Effector CD8-positive, alpha-beta T cell (primary cell): ENCODE measurements at regions not wholly inside any gene's neighbourhood (a gene's known extent, or its start where the extent isn't known, plus 50 kb on each side); places are given as distances from the start of the nearest gene placed in this dataset.

Experiments used
- DNase-seq: peaks from one replicate; lab custom pipeline; 2025; lab: John Stamatoyannopoulos, UW

DNA sequence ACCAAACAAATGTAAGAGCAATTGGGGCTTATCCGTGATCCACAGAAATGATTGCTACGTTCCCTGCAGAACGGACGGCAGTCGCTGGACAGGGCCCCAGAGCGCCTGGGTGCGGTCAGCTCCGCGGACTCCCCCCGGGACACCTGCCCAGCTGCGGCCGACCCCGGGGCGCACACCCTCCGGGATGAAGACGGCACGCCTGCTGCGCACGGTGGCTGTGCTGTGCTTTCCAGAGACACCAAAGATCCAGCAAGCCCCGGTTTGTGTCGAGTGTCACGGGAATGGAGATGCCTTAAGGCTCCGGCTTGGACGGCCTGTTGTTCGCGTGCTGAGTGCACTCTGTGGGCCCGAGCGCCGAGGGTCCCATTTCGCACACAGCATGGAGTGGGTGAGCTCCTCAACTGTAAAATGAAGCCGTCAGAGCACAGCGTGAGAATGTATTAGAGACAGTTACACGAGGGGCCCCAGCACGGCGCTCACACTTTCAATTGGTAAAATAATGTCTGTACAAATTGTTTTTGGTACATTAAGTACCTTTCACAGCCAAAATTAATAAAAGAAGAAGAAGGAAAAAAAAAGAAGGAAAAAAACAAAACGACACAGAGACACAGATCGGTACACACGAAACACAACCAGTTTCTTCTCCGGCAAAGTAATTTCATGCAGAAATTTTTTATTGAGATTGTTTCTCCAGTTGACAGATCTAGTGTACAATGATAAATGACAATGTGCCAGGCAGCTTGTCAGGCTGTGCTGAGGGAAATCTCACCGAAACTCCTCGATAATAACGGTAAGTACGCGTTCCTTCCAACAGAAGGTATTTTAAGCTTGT, 615.8 kb upstream of the SALL3 start:
- no peak for DNase-seq

DNA sequence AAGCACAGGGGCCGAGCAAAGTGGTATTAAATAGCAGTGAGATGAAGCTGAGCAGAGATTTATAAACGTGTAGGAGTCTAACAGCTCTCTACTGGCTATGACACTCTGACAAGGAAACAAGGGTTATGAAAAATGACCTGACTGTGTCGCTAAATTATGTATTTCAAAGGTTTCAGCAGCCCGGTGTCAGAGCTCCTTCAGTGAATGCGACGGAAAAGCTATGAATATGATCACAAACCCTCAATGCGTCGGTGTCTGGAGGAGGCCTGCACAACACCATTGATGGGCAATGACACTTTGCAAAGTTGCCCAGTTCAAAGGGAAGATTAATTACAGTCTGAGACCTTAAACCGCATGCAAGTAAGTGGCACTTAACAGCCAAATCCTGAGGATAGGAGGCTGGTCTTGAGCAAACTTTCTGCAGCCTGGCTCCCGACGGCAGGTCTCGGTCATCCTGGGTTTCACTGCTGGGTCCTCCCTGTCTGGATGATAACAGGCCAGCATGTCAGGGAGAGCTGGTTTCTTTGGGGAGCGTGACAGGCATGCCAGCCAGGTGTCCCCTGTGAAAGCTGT, 615.1 kb upstream of the SALL3 start:
- DNase-seq: no peak

DNA sequence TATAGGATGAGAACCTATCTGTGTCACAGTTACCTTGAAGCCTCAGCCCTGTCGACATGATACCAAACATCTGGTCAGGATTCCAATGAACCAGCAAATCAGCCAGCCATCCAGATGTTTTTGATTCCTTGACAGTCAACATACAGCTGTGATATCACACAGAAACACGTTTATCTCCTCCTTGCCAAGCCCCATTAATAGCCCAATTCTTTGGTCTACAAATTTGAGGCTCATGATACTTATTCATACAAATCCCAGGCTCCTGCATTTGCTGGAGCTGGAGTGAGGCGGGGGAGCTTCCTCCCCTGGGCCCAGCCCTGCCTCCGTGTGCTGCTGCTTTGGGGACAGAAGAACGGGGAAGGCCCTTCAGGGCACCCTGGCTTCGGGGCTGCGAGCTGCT, 611.6 kb upstream of the SALL3 start:
- no peak for DNase-seq

DNA sequence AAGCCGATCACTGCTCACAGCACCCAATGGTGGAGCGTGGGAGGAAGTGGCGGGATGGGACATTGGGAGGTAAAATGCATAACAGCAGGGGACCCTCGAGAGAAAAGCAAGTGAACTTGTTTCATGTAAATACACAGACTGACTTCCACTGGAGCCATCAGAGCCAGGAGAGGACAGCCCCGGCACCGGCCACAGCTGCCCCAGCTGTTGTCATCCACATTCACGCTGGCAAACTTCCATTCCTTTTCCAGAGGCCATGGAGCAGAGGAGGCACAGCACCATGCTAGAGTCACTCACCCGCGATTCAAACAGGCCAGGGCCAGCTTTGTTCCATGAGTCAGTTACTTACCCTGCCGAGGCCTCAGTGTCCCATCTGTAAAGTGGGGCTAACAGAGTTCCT, 610.9 kb upstream of the SALL3 start:
- DNase-seq: no peak

DNA sequence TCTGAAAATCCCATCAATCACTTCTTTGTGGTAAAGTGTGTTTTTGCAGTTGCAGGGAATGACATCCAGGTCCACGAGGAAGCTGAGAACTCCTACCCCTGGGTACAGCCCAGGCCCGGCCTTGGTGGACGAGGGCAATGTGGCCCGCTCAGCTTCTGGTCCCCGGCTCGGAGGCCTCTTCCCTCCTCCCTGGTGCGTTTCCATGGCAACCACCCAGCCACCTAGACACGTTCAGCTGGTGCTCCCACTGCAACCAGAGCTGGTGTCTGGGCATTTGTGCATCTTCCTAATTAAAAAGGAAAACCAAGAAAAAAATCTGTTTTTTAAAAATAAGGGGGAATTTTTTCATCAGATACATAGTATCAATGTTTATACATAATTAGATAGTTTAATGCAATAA, 603.6 kb upstream of the SALL3 start:
- DNase-seq: no peak

DNA sequence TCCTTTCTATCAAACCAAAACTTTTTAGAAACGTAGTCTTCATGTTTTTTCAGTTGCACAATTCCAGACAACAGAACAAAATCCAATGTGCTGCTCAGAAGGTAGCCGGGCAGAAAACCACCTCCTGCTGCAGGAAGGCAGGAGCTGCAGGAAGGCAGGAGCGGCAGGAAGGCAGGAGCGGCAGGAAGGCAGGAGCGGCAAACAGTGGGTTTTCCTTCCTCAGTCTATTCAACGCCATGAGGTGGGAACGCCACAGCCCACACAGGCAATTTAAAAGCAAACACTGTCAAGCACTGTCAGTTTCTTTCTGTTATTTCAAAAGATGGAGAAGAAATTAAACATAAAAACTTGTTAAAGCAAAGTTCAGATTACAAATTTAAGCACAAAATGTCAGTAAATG, 601.2 kb upstream of the SALL3 start:
- DNase-seq: no peak

DNA sequence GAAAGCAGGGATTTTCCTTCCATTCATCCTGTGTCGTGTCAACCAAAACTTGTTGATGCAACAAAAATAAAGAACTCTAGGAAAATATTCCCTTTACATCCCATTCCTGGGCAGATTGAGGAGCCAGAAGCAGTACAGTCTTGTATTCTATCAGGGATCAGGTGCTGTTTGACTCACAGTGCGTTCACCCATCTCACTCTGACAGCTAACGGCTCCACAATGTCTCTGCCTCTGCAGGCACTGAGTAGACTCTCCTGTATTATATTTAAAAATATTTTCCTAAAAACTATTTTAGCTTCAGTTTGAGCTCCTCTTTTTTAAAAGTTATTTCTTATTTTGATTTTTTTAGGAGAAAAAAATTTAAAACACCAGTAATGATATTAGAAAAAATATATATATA, 600.6 kb upstream of the SALL3 start:
- DNase-seq: no peak

DNA sequence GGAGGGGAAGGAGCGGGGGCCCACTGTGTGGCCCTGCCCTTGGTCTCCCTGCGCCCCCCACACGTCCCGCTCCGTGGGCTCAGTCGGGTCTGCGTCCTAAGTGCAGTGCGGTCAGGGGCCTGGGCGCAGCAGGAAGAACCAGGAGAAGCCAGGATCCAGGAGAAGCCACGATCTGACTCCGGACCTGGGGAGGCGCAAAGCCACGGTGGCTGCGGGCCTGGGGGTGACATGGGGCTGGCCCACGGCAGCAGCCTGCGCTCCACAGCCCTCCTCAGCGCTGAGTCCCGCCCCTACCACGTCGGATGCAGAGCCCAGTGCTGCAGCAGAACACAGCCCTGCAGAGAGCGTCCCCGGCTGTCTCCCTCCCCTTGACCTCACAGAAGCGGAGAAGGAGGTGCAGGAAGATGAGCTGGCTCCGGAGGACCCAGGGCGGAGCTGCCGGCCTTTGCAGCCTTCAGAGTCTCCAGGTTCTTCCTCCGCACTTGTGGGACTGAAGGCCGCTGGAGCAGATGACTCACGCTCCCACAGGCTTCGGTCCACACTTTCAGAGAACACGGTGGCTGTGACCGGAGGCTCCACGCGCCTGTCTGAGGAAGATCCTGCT, 589.2 kb upstream of the SALL3 start:
- DNase-seq: no peak

GRCh38 chr18:78390952-78391348, 588.7 kb upstream of the SALL3 start:
- no peak for DNase-seq

- DNase-seq: no peak
These were observed 586.3 kb upstream of the SALL3 start for GRCh38 chr18:78393086-78393862.

- DNase-seq: no peak
These were observed 583.5 kb upstream of the SALL3 start for GRCh38 chr18:78396077-78396476.

- no peak for DNase-seq
These were observed 582.9 kb upstream of the SALL3 start for GRCh38 chr18:78396756-78397155.

DNA sequence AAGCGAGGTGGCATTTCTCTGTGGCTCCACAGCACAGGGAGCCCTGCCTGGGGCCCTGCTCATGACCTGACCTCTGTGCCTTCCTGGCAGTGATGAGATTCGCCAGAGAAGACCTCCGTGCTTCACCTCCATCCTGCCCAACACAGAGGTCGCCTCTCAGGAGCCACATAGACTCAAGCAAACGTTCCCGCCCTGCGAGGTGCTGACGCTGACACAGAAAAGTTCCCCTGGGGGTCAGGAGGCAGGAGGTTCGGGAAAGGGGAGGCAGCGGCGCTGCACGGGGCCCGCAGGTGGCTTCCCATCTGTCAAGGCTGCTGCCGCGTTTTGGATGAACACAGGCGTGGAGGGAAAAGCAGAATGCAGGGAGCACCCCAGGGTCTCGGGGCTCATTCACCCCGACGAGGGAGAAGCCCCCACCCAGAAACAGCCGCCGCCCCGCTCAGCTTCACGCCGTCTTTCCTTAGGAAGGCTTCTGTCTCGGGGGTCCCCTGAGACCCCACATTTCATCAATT, 579.6 kb upstream of the SALL3 start:
- DNase-seq: no peak

DNA sequence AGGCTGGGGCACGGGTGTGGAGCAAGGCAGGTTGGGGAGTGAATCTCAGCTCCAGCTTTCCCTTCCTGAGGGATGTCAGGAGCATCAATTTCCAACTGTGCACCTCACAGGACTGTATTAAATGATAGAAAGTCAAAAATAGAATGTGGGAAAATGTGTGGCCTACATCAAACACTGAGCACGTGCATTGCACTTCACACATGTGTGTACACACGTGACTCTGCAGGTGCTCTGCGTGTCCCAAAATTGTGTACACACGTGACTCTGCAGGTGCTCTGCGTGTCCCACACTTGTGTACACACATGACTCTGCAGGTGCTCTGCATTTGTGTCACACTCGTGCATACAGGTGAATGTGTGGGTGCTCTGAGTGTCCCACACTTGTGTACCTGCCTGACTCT, 577.2 kb upstream of the SALL3 start:
- no peak for DNase-seq

GRCh38 chr18:78402966-78403365, 576.7 kb upstream of the SALL3 start:
- DNase-seq: no peak

GRCh38 chr18:78403371-78403770, 576.2 kb upstream of the SALL3 start:
- no peak for DNase-seq

DNA sequence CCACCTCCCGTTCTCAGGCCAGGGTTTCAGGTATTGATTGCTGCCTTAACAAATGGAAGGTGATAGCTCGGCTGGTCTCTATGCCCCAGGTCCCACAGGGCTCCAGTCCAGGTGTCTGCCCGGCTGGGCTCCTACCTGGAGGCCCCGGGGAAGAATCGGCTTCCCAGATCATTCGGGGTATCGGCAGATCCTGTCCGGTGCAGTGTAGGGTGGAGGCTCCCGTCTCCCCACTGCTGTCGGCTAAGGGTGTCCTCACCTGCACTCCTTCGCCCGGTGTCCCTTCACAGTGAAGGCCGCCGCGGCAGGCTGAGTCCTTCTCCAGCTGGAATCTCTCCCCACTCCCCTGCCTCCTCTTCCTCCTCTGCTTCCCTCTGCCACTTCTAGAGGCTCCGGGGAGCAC, 573.9 kb upstream of the SALL3 start:
- no peak for DNase-seq

- DNase-seq: no peak
These were observed 572.7 kb upstream of the SALL3 start for GRCh38 chr18:78406743-78407465.

DNA sequence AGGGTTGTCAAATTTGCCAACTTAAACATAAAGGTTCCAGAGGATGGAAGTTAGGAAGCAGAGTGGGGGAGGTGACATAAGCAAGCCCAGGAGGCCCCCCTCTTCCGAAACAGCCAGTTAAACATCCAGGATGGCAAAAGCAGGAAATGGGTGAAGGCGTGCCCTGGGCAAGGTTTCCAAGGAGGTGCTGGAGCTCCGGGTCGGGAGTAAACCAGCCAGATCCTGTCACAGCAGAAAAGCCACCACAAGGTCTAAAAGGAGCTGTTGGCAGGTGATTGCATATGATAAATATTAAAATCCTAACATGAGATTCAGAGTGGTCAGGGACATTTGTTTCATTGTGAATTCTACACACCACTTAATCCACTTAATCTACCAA, 572.2 kb upstream of the SALL3 start:
- DNase-seq: no peak

DNA sequence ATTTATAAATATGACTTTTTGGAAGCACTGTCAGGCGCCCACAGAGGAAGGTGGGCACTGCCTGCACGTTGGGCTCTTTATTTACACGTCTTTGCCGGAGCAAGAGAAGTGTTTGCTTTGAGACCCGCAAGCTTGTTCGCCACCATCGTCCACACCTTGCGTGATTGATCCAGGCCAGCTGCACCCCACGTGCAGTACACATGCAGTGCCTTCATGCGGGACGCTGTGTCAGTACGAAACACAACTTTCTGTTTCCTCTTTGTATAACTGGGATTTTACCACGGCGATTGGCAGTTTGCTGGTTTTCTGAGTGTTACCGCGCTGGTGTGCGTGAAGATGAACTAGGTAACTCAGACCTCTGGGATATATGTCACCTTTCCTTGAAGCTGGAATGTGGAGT, 571.0 kb upstream of the SALL3 start:
- DNase-seq: no peak

DNA sequence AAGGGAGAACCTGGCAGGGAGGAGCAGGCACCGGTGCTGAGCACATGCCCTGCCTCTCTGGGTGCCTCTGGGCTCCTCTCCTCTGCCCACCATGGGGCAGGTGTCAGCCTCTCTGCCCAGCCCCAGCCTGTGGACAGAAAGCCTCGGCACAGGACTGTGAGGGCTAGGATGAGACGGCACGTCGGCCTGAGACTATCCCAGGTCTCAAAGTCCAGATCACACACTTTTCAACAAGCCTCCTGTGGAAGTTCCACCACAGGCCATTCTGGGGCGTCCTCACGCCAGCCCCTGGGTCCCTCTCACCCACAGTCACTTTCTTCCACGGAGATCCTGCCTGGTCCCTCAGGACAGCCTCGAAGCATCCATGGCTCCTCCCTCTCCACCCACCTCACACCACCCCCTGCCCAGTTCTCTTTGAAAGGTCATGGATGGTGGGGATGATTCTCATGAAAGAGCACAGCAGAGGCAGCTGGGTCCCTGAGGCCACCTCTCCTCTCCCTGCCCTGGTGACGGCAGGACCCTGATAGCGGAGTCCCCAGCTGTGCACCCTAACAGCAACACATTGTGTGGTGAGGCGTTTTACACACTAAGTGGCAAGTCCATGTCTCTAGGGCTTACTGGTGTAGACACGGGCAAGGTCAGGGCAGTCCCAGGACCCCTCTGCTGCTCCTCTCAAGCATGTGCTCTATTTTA, 569.4 kb upstream of the SALL3 start:
- no peak for DNase-seq
